HCT116 (cell line): ENCODE measurements at regions not wholly inside any gene's neighbourhood (a gene's known extent, or its start where the extent isn't known, plus 50 kb on each side); places are given as distances from the start of the nearest gene placed in this dataset.

ENCODE experiments used
- ATAC-seq: fragments of 200-7000 bp; cut with Tn5 transposase; 2 replicates; pipeline ENCODE4 v1.9.1; 2020; ENCODE audit warnings: mild to moderate bottlenecking, moderate library complexity
- BruUV-seq: library from RNA; stranded (reverse); fragments of 400-500 nt; replicated peaks from 2 replicates; lab custom pipeline; 2021; lab: Mats Ljungman, UMichigan
- CTCF ChIA-PET: fragments of 300-600 bp; sonication (Branson Sonifier 250); formaldehyde crosslinking; loops from one replicate; lab custom pipeline; 2021; ENCODE audit warnings: antibody characterized with exemption; lab: Charles Lee
- POLR2A ChIA-PET: fragments of 300-600, 350-600 bp; sonication (Branson Sonifier 250); formaldehyde crosslinking; loops from one replicate; lab custom pipeline; 2021; ENCODE audit warnings: antibody characterized with exemption; lab: Charles Lee
- RAD21 ChIA-PET, 2 experiments: fragments of 300-600 bp; sonication (Branson Sonifier 250); formaldehyde crosslinking; loops; one replicate each; lab custom pipeline; 2023; ENCODE audit warnings: low total read pairs in 2 of 2; ENCODE audit not compliant: uncharacterized antibody in 2 of 2, unreplicated experiment in 2 of 2, low non-redundant PET in 1 of 2; lab: Charles Lee
- DNase-seq: peaks from one replicate; pipeline ENCODE4 v3.0.0-alpha.2; 2010; ENCODE audit warnings: low read depth, low spot score
- H2AFZ ChIP-seq: fragments of 200-600 bp; shearing (Covaris generic), sonication (generic); 2 replicates; pipeline ENCODE4 v1.6.1; 2017; ENCODE audit warnings: low read depth, mixed run types, mixed read lengths, antibody characterized with exemption, low read length; ENCODE audit not compliant: poor library complexity, severe bottlenecking
- H3K27ac ChIP-seq: 2 replicates; pipeline ENCODE4 v1.5.1; 2012; ENCODE audit warnings: low read depth, low read length
- H3K27me3 ChIP-seq: fragments of 200-600 bp; sonication (generic); 2 replicates; pipeline ENCODE4 v1.6.1; 2016; ENCODE audit warnings: mixed run types, low read length, mixed read lengths; ENCODE audit not compliant: insufficient read depth
- H3K36me3 ChIP-seq, 2 experiments: fragments of 200-500 bp in 1 of 2; fragments of 200-600 bp in 1 of 2; sonication (Bioruptor generic) in 1 of 2; sonication (generic) in 1 of 2; 2 replicates each; pipeline versions ENCODE4 v1.5.1 to v1.6.1; 2014 to 2016; ENCODE audit warnings: low read length in 2 of 2, inconsistent platforms in 1 of 2, mixed read lengths in 1 of 2, mixed run types in 1 of 2; ENCODE audit not compliant: insufficient read depth in 2 of 2, control insufficient read depth in 1 of 2
- H3K4me1 ChIP-seq, 2 experiments: fragments of 200-600 bp in 1 of 2; sonication (generic) in 1 of 2; 2 replicates each; pipeline versions ENCODE4 v1.5.1 to v1.6.1; 2012 to 2017; ENCODE audit warnings: low read length in 2 of 2, inconsistent platforms in 1 of 2, mild to moderate bottlenecking in 1 of 2, mixed read lengths in 1 of 2, mixed run types in 1 of 2, moderate library complexity in 1 of 2; ENCODE audit not compliant: insufficient read depth in 2 of 2, control insufficient read depth in 1 of 2
- H3K4me2 ChIP-seq: fragments of 200-600 bp; sonication (generic); 2 replicates; pipeline ENCODE4 v1.6.1; 2017; ENCODE audit warnings: mixed run types, low read length, mixed read lengths
- H3K4me3 ChIP-seq, 2 experiments: fragments of 200-600 bp in 1 of 2; sonication (generic) in 1 of 2; replicated peaks in 1 of 2; 2 replicates each; pipeline ENCODE4 v1.5.1; 2011 to 2016; ENCODE audit warnings: low read length in 2 of 2, control low read depth in 1 of 2, low read depth in 1 of 2, mild to moderate bottlenecking in 1 of 2, mixed read lengths in 1 of 2, mixed run types in 1 of 2
- H3K79me2 ChIP-seq: fragments of 200-600 bp; sonication (generic); 2 replicates; pipeline ENCODE4 v1.6.1; 2017; ENCODE audit warnings: mild to moderate bottlenecking, mixed run types, low read length, moderate library complexity, mixed read lengths; ENCODE audit not compliant: insufficient read depth
- H3K9ac ChIP-seq: fragments of 200-600 bp; sonication (generic); 2 replicates; pipeline ENCODE4 v1.6.1; 2016; ENCODE audit warnings: low read length, mixed read lengths
- H3K9me2 ChIP-seq: fragments of 200-600 bp; sonication (generic), shearing (Covaris generic); 2 replicates; pipeline ENCODE4 v1.6.1; 2017; ENCODE audit warnings: mixed run types, mild to moderate bottlenecking, moderate library complexity; ENCODE audit not compliant: insufficient read depth
- H3K9me3 ChIP-seq, 2 experiments: fragments of 200-500 bp in 1 of 2; fragments of 200-600 bp in 1 of 2; sonication (Bioruptor generic) in 1 of 2; sonication (generic) in 1 of 2; 2 replicates each; pipeline ENCODE4 v1.6.1; 2014 to 2017; ENCODE audit warnings: low read length in 2 of 2, mixed read lengths in 2 of 2, inconsistent platforms in 1 of 2, low read depth in 1 of 2, mild to moderate bottlenecking in 1 of 2, mixed run types in 1 of 2, moderate library complexity in 1 of 2; ENCODE audit not compliant: control insufficient read depth in 1 of 2, insufficient read depth in 1 of 2
- H4K20me1 ChIP-seq: fragments of 200-600 bp; sonication (generic), shearing (Covaris generic); 2 replicates; pipeline ENCODE4 v1.6.1; 2017; ENCODE audit warnings: mixed run types, mild to moderate bottlenecking, moderate library complexity; ENCODE audit not compliant: insufficient read depth
- EZH2 ChIP-seq: fragments of 200-600 bp; sonication (generic); IDR thresholded peaks from 2 replicates; pipeline ENCODE4 v1.6.1; 2017; ENCODE audit warnings: antibody characterized with exemption, mixed run types
- EZH2phosphoT487 ChIP-seq: fragments of 200-600 bp; IDR thresholded peaks from 2 replicates; pipeline ENCODE4 v1.6.1; 2018; ENCODE audit warnings: antibody characterized with exemption, borderline replicate concordance
- FOSL1 ChIP-seq: IDR thresholded peaks from 2 replicates; pipeline ENCODE4 v1.6.1; 2012; ENCODE audit warnings: low read depth
- POLR2A ChIP-seq: IDR thresholded peaks from 2 replicates; pipeline ENCODE4 v1.7.0; 2011; ENCODE audit warnings: borderline replicate concordance; ENCODE audit not compliant: insufficient read depth, insufficient read length; ENCODE audit errors: extremely low read depth
- RAD21 ChIP-seq: IDR thresholded peaks from 2 replicates; pipeline ENCODE4 v1.6.1; 2012; ENCODE audit warnings: low read depth, mild to moderate bottlenecking
- SRF ChIP-seq: IDR thresholded peaks from 2 replicates; pipeline ENCODE4 v1.6.1; 2012; ENCODE audit warnings: low read depth
- TCF7L2 ChIP-seq: IDR thresholded peaks from 2 replicates; pipeline ENCODE4 v1.7.0; 2011; ENCODE audit warnings: borderline replicate concordance, inconsistent platforms; ENCODE audit not compliant: insufficient read depth, insufficient read length; ENCODE audit errors: extremely low read depth
- YY1 ChIP-seq: IDR thresholded peaks from 2 replicates; pipeline ENCODE4 v1.6.1; 2011; ENCODE audit warnings: low read length, low read depth, moderate library complexity, mild to moderate bottlenecking; ENCODE audit not compliant: insufficient replicate concordance; ENCODE audit errors: extremely low read depth
- ZFX ChIP-seq: fragments of 450-650 bp; IDR thresholded peaks from 2 replicates; pipeline ENCODE4 v1.6.1; 2017
- ZNF274 ChIP-seq: fragments of 200-500 bp; sonication (Bioruptor generic); IDR thresholded peaks from 2 replicates; pipeline ENCODE4 v1.6.1; 2014; ENCODE audit warnings: mild to moderate bottlenecking, low read depth, low read length, inconsistent platforms
- intact Hi-C: fragments of 100-400 bp; cut with micrococcal nuclease; formaldehyde crosslinking; loops from 2 replicates; pipeline ENCODE4 v1.10.0; 2022
- TF ChIP-seq, protein P1 (sequence below): IDR thresholded peaks from 2 replicates; pipeline ENCODE4 v1.6.1; 2012
- TF ChIP-seq, protein P2 (sequence below): IDR thresholded peaks from 2 replicates; pipeline ENCODE4 v1.6.1; 2012
- TF ChIP-seq, protein P3 (sequence below): IDR thresholded peaks from 2 replicates; pipeline ENCODE4 v1.6.1; 2011; ENCODE audit warnings: mild to moderate bottlenecking, low read length, moderate library complexity; ENCODE audit not compliant: insufficient replicate concordance; ENCODE audit errors: extremely low read depth

DNA sequence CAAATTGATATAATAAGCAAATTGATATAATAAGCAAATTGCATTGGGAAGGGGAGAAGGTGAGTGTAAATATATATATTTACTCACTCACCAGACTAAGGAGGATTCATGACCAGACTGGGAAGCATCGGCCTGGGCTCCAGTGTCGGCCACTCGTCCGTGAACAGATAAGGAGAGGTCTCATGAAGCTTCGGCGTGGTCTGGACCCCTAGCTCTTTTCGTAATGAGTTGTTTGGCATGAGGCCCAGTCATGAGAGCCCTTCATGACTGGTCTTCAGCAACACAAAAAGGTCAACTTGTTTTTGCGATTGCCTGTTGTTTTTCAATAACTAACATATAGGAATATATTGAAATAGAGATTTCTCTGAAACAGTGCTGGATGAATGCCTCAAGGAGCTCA lies 222.9 kb upstream of the KCNK2 start:
- intact Hi-C loops, result loop anchor here (5.0 kb wide), 1 partner anchor 83 kb away; no protein-coding TSS in a partner anchor
- Histone ChIP-seq H3K4me3 (no peak overlapping the region), H3K9ac (no peak overlapping the region), H3K79me2 (no peaks in the 10 kb centered on the region), H3K36me3 (no peaks in the 10 kb centered on the region), H3K4me2 (no peak overlapping the region), H3K9me2 (no peaks in the 10 kb centered on the region), H3K27me3 (no peaks in the 10 kb centered on the region), H3K27ac (no peak overlapping the region), H2AFZ (no peak overlapping the region), H3K4me1 (no peaks in the 10 kb centered on the region), H4K20me1 (no peaks in the 10 kb centered on the region), H3K9me3 (no peaks in the 10 kb centered on the region)
- CTCF ChIA-PET, result no interaction called here
- RAD21 ChIA-PET, result no interaction called here
- POLR2A ChIA-PET, result no interaction called here
- BruUV-seq, result no TSS peak
- no peak for DNase-seq
- no peak for ATAC-seq
- TF ChIP-seq YY1, result no peak
- TF ChIP-seq POLR2A, result no peak

DNA sequence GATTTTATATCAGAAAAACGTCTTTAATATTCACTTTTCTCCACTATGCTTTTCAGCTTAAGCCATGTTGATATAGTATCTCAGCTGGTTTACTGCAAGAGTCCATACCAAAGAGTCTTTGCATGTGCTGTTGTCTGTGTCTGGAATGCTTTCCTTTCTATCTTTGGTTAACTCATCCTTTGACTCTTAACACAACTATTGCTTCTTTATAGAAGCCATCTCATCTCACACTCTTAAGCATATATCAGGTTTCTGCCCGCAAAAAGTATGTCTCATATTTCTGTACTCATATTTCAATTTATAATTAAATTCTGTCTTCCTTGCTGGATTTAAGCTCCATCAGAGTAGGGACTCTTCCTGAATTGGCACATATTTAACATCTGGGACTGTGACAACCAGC lies 220.9 kb upstream of the KCNK2 start:
- ATAC-seq, result no peak
- Histone ChIP-seq H4K20me1 (no peaks in the 10 kb centered on the region), H3K36me3 (no peaks in the 10 kb centered on the region), H3K9me3 (no peaks in the 10 kb centered on the region), H2AFZ (no peak overlapping the region), H3K27me3 (no peaks in the 10 kb centered on the region), H3K4me2 (no peak overlapping the region), H3K4me3 (no peak overlapping the region), H3K79me2 (no peaks in the 10 kb centered on the region), H3K4me1 (no peaks in the 10 kb centered on the region), H3K9me2 (no peaks in the 10 kb centered on the region), H3K9ac (no peak overlapping the region), H3K27ac (no peak overlapping the region)
- CTCF ChIA-PET, result no interaction called here
- intact Hi-C loops, result loop anchor here (5.0 kb wide), 1 partner anchor 81 kb away; no protein-coding TSS in a partner anchor
- POLR2A ChIA-PET, result no interaction called here
- TF ChIP-seq, protein P1, sequence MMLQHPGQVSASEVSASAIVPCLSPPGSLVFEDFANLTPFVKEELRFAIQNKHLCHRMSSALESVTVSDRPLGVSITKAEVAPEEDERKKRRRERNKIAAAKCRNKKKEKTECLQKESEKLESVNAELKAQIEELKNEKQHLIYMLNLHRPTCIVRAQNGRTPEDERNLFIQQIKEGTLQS, result no peak
- TF ChIP-seq SRF (no peak), TCF7L2 (no peak), FOSL1 (no peak), ZFX (no peak), RAD21 (no peak), EZH2phosphoT487 (no peak), ZNF274 (no peak), EZH2 (no peak)
- TF ChIP-seq, protein P2, sequence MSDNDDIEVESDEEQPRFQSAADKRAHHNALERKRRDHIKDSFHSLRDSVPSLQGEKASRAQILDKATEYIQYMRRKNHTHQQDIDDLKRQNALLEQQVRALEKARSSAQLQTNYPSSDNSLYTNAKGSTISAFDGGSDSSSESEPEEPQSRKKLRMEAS, result no peak
- TF ChIP-seq, protein P3, sequence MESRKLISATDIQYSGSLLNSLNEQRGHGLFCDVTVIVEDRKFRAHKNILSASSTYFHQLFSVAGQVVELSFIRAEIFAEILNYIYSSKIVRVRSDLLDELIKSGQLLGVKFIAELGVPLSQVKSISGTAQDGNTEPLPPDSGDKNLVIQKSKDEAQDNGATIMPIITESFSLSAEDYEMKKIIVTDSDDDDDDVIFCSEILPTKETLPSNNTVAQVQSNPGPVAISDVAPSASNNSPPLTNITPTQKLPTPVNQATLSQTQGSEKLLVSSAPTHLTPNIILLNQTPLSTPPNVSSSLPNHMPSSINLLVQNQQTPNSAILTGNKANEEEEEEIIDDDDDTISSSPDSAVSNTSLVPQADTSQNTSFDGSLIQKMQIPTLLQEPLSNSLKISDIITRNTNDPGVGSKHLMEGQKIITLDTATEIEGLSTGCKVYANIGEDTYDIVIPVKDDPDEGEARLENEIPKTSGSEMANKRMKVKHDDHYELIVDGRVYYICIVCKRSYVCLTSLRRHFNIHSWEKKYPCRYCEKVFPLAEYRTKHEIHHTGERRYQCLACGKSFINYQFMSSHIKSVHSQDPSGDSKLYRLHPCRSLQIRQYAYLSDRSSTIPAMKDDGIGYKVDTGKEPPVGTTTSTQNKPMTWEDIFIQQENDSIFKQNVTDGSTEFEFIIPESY, result no peak
- RAD21 ChIA-PET, result no interaction called here
- no peak for DNase-seq
- no TSS peak for BruUV-seq
